Stimulated activated CD4-positive, alpha-beta T cell treated with anti-CD3 and anti-CD28 coated beads, Interleukin-2, amount 100 ng/mL, for 48 hours (primary cell): ENCODE measurements at regions not wholly inside any gene's neighbourhood (a gene's known extent, or its start where the extent isn't known, plus 50 kb on each side); places are given as distances from the start of the nearest gene placed in this dataset.
"Not testable (repeated sequence)": the region's sequence is repeated elsewhere in the genome, so short reads cannot be mapped to it uniquely, and the experiment has no call there.

ENCODE experiments used
- DNase-seq, 2 donors: peaks; one replicate each; pipeline ENCODE4 v3.0.0-alpha.2; 2020

DNA sequence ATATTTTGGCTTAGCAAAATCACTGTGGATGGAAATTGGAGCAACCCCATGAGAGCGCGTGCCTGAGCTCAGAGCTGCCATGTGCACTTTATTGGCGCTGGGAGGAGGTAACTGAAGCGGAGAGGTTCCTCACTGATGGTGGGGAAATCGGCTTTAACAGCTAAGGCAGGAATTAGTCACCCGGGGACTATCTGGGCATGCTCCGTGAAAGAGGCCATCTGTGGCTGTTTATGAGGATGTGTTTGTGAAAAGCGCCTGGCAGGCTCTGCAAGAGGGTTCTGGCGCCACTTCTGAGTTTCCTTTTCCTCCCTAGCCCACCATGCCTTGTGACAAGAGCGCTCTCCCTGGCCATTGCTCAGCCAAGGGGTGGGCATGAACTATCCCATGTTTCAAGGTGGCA lies 815.6 kb downstream of the UQCRFS1 start:
- no peak for DNase-seq

DNA sequence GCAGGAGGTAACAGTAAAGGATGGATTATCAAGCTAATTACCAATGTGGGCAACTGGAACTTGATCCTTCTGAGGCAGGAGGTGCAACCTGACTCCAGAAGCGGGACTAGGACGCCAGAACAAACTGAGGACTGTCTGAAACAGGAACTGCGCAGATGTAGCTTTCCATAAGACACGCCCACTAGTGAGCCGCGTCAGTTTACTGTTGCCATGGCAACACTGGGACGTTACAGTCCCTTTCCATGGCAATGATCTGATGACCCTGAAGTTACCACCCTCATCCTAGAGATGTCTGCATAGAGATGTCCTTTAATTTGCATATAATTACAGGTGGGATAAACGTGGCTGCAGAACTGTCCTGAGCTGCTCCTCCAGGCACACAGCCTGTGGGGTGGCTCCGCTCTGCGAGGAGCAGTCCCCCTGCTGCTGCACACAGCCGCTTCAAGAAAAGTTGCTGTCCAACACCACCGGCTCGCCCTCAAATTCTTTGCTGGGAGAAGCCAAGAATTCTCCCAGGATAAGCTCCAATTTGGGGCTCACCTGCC lies 816.6 kb downstream of the UQCRFS1 start:
- no peak for DNase-seq

DNA sequence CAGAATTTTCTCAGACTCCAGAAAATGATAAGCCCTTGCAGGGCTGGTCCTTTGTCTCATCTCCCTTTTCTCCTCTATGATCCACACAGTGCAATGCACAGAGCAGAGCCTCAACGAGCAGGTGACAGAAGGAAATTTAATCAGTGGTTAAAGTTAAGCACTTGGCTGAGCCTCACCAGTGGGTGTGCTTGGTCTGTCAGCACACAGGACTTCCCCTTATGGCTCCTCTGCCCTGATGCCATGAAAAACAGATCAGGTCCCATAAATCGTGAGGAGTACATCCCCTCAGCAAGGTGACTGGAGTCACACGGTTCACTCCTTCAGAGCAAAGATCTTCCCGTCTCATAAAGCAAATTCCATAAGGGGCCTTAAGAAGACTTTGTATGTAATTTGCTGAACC lies 818.2 kb downstream of the UQCRFS1 start:
- no peak for DNase-seq

DNA sequence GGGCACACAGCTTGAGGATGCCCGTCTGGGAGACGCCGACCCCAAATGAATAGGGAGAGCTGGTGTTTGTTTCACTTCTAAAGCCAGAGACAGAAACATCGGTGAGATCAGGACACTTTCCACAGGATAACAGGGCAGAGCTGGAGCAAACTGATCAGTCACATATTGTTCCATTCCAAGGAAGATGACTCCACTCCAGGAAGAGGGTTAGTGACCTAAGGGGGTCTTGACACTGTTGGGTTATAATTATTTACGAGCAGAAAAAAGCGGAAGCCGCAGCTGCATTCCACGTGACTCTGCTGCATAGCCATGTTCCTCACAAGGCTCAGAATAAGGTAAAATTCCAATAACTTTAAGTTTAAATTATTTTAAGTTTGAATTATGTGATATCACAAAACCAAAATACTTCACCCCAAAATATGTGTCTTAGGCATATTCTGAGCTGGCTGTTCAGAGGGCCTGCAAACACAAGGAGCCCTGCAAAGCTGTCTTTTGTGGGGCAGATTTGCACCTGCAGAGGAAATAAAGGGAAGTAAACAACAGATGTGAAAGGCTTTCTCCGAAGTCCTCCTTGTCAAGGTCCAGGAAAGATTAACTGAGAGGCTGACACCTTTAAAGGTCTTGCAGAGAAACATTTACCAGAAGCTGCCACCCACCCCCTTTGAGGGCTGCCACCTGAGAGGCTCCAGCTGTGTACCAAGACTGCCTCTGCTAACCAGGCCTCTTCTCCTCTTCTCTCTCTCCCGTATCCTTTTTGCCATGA lies 819.2 kb downstream of the UQCRFS1 start:
- no peak for DNase-seq

DNA sequence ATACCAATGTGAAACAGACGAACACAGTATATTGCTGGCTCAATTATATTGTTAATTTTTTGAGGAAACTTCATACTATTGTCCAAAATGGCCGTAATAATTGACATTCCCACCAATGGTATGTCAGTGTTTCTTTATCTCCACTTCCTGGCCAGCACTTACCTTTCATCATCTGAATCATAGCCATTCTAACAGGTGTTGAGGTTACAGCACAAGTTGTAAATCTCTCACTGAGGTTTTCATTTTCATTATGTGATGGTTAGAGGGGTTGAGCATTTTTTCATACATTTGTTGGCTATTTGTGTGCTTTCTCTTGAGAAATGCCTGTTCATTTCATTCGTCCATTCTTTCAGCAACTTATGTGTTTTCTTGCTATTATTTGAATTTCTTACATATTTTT lies 824.0 kb downstream of the UQCRFS1 start:
- DNase-seq, result no peak

DNA sequence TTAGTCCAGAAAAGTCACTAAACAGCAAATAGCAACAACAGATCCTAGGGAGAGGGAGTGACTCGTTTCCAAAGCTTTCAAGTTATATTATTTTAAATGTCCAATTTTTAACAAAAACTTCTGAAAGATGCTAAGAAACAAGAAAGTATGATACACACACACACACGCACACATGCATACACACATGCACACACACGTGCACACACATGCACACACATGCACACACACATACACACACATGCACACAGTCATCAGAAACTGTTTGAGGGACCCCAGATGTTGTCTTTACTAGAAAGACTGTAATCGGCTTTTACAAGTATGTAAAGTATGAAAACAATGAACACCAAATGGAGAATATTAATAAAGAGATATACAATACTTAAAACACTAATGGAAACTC lies 825.4 kb downstream of the UQCRFS1 start:
- no peak for DNase-seq

DNA sequence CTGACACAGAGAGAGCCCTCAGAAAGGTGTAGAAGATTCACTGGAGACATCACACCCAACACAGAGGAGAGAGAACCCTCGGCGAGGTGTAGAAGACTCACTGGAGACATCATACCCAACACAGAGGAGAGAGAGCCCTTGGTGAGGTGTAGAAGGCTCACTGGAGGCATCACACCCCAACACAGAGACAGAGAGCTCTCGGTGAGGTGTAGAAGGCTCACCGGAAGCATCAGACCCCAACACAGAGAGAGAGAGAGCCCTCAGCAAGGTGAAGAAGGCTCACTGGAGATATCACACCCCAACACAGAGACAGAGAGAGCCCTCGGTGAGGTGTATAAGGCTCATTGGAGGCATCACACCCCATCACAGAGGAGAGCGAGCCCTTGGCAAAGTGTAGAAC lies 826.5 kb downstream of the UQCRFS1 start:
- DNase-seq, result no peak

DNA sequence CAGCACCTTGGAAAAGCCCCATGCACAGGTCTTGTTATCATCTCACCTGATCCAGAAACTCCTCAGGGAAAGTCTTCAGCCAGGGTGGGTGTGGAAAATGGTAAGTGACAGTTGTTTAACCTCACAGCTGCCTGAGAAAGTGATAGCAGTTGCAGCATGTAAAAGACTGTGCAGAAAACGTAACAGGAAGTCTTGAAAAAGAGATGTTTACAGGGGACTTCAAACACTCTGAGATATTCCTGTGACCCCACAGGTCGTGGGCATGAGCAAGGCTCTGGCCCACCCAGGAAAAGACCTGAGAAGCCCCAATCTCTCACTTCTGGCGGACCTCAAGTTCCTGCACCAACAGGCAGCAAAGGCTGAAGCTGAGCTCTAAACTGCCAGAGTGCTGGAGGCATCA lies 826.9 kb downstream of the UQCRFS1 start:
- no peak for DNase-seq

DNA sequence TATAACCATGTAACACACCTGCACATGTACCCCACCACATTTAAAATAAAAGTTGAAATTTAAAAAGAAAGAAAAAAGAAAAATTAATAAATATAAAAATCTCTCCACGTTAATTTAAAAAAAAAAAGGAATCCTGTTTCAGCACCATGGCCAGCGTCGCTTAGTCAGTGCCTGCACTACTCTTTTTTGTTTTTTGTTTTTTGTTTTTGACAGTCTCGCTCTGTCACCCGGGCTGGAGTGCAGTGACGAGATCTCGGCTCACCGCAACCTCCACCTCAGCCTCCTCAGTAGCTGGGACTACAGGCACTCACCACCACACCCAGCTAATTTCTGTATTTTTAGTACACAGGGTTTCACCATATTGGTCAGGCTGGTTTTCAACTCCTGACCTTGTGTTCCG lies 835.9 kb downstream of the UQCRFS1 start:
- DNase-seq, result no peak

DNA sequence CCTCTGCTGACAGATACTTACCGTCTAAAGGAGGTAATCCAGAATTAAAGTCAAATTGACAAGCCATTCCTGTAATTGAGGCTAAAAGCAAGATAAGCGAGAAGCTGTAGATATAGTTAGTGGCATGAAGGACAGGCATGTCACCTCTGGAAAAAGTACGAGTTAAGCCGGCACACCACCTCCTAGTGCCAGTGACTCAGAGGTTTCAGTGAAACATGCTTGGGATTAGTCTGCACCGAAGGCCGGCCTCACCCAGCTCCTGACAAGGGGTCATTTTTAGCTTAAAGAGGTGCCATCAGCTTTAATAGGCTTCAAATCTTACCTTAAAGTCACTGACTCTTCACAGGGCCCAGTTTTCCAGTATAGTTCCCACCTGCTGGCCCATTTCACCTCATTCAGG lies 838.0 kb downstream of the UQCRFS1 start:
- no peak for DNase-seq

DNA sequence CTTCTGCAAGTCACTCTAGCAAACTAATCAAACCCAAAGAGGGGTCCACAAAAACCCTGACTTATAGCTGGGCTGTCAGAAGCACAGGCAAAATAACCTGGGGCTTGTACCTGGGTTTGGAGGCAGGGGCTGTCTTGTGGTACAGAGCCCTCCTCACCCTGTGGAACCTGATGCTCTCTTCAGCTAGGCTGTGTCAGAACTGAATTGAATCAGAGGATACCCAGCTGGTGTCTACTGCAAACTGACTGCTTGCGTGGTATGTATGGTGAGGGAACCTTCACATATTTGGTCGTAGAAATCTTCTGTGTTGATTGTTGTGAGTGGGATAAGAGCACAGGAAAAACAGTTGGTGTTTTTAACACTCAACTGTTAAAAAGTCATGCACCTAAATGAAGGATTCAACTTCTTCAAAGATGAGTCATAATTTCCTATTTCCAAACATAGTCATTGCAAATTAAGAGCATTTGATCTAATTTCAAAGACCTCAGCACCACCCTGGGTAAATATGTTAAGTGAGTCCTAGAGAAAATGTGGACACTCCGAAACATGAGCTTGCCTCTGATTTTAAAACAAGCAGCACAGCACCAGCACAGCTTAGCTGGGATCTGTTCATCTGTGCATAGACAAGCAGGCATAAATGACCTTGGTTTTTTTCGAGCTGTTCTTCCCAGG lies 840.2 kb downstream of the UQCRFS1 start:
- no peak for DNase-seq

DNA sequence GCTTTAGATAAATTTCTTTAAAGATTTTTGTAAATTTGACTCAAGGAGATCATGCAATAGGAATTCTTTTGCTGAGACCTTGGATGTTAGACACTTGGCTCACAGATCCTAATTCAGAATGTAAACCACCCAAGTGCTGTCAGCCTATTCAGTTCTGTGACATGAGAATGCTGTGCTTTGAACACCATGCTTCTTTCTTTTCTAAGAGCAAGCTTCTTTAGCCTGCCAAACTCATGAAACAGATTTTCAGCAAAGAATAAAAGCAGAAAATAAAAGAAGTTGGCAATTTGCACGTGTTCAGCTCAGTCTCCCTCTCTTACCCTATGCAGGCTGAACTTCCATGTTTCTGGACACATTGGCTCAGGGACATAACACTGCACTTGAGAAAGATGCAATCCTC lies 845.8 kb downstream of the UQCRFS1 start:
- DNase-seq, result no peak

DNA sequence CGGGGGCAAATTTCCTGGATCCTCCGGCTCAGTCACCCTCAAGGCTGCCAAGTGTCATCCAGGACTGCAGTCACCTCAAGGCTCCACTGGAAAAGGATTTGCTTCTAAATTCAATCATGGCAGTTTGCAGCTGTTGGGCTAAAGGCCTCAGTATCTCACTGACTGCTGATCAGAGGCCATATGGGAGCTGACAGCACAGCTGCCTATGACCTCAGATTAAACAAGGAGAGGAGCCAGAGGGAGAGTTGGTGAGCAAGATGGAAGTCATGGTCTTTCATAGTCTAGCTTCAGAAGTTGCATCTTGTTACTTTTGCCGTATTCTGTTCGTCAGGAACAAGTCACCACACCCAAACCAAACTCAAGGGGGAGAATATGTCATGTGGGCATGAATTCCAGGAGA lies 849.7 kb downstream of the UQCRFS1 start:
- DNase-seq, result no peak

DNA sequence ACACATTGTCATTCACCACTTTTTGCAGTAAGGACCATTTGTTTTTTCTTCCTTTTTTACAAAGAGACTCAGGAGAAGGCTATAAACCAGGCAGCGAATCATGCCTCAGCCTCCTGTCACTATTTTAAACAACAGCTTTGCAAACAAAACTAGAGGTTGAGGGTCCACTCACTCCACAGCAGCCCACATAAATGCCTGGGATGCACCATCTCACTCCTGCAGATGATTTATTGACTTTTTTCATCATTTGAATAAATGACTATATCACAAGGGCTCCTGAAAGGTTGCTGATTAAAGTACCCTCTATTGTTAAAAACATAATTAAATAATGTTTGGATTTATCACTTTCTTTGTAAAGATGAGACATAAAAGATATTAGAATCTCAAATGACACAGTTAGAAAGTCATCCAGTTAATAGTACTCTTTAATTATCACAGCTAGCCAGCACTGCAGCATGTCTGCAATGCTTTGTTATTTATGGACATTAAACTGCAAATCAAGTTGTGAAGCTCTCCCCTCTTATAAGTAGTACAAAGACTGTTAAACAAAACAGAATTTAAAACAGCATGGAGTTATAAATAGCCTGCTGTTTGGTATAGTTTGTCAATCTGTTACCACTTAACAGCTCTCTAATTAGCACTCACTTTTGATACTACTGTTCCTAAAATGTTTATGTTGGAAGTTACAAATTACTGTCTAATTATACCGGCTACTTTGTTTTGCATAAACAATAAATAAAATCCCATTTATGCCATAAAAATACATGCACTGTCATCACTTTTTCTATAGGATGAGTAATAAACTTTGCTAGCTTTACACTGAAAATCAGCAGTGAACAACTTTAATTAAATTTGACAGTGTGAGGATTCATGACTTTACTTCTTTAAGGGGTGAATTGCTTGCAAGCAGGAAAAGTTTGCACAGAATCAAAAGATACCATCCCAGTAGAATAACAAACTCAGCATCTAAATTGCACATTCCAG lies 853.2 kb downstream of the UQCRFS1 start:
- DNase-seq, result no peak

DNA sequence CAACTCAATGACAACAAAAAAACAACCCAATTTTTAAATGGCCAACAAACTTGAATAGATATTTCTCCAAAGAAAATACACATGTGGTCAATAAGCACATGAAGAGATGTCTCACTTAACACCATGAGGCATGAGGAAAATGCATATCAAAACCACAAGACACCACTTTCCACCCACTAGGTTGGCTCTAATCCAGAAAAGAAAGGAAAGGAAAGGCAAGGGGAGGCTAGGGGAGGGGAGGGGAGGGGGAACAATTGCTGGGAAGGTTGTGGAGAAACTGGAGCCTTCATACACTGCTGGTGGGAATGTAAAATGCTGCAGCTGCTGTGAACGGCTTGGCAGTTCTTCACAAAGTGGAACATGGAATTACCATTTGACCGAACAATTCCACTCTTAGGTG lies 854.3 kb downstream of the UQCRFS1 start:
- DNase-seq, result no peak

DNA sequence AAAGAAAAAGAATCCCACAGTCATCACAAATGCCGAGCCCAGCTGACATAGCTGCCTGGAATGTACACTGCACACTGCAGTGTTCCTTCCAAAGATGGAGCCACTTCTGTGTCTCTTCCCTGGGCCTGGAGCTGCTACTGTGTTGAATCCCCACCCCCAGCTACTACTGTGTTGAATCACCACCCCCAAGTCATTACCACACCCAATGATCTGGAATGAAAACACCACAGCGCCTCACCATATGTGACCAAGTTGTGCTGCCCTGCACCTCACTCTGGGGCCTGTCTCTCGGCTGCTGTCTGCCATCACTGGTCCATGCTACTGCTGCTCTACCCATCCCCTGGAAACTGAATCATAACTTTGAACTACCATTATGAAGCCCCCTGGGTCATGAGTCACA lies 861.2 kb downstream of the UQCRFS1 start:
- DNase-seq, result no peak

DNA sequence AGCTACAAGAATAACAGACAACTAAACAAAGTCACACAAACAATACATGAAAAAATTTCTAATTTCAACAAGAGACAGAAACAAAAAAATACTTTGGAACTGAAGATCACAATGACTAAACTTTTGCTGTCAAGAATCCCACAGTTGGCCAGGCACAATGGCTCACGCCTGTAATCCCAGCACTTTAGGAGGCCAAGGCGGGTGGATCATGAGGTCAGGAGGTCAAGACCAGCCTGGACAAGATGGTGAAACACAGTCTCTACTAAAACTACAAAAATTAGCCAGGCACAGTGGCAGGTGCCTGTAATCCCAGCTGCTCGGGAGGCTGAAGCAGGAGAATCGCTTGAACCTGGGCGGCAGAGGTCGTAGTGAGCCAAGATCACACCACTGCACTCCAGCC lies 861.6 kb downstream of the UQCRFS1 start:
- not testable (repeated sequence) for DNase-seq

DNA sequence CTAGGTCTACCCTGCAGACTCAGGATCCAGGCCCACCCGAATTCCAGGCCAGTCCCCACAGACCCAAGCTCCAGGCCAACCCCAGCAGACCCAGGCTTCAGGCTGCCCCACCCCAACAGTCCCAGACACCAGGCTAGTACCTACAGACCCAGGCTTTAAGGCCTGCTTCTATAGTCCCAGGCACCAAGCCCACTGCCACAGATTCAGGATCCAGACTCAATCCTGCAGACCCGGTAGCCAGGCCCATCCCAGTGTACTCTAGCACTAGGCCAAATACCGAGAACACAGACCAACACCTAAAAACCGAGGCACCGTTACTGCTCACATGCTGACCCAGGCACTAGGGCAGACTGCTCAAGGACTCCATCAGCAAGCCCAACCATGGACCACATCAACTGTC lies 862.3 kb downstream of the UQCRFS1 start:
- no peak for DNase-seq

DNA sequence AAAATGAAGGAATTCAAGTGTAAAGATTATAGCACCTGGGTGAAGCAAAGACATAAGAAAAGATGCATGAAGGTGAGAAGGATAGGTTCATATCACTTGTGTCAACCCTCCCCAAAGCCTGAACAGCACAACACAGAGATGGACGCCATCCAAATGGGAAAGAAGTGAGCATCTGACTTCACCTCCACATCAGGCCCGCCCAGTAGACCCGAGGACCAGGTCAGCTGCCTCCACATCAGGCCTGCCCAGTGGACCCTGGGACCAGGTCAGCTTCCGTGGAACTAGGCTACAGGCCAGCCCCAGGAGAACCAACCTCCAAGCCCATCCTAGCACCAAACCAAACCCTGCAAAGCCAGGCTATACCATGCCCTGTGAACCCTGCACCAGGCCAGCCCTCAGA lies 862.9 kb downstream of the UQCRFS1 start:
- DNase-seq, result no peak

DNA sequence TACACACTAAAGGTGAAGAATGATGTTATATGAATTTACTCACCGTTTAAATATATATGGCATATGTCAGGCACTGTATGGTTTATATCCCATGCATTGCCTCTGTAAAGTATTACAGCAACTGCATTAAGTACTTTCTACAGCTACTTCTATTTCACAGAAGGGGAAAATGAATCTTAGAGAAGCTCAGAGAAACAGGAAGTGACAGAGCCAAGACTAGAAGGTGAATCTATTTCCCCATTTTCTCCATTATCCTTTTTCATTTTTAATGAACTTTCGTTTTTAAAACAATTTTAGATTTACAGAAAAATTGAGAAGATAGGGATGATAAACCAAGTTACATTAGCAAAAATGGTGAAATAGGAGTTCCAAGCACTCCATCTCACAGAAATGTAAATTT lies 863.3 kb downstream of the UQCRFS1 start:
- DNase-seq, result no peak

DNA sequence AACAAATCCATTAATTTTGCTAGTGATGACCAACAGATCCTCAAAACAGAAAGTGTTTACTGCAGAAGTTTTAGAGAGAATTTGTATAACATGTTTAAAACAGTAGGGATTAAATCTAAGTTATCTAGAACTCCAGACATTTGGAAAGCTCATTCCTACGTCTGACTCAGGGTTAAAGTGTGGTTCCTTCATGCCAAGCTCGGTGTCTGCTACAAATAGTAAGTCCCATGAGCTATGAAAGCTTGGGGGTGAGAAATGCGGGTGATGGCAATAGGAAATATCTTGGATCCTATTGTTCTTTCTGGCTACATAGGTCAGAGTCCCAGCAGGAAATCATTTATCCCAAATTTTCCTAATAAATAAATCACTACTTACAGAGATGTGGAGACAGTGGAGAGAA lies 867.1 kb downstream of the UQCRFS1 start:
- DNase-seq, result no peak

DNA sequence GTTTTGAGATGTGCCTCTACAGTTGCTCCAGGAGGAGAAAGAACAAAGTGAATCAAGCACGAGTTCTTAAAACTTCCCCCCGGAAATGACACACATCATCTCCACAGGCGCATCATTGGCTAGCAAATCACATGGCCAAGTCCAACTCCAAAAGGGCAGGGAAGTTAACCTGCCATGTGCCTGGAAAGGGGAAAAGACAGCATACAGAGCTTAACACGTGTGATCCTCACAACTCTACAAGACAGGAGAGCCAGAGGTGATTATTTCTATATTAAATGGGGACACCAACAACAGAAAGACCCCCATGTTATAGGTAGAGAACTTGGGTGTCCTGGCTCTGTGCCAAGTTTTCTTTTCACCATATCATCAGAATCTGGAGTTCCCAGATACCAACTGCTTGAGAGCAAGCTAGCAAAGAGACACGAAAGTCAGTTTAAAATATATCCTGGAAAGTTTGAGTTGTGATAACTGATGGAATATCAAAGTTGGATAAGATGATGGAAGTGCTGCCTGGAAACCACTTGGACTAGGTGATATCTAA lies 871.1 kb downstream of the UQCRFS1 start:
- DNase-seq, result no peak

DNA sequence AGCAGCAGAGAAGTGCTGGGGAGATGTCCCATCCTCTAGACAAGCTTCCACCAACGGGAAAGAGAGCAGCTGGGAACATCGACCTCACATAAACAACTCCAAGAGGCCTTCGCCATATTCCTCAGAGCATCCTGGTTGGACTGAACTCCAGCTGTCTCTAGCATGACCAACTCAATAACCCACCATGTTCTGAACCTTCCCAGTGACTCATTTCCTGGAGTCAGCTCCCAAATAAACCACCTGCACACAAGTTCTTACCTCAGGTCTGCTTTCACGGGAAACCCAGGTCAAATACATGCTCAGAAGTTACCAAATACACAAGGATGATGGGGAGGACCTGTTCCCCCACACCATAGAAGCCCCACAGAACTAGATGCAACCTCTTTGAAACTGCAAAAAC lies 878.5 kb downstream of the UQCRFS1 start:
- no peak for DNase-seq
